ENCODE measurements at regions not wholly inside any gene's neighbourhood (a gene's known extent, or its start where the extent isn't known, plus 50 kb on each side); places are given as distances from the start of the nearest gene placed in this dataset.

DNA sequence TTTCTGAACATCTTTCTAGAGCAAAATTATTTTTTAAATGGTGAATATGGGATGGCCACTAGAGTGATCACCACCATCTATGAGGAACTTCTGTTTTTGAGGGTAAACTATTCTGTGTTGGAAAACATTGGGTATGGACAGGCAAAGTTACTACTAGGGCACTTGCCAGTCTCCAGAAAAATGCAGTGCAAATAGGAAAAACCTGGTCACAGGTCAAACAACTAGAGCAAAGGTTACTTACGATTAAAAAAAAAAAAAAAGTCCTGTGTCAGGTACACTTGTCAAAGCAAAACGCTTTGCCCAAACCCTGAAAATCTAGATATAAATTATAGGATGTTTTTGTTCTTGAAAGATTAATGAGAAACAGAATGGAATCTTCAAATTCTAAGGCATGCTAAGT is 66.2 kb downstream of the SLITRK1 start:
- TF ChIP-seq JUN (IDR thresholded peaks at IDR 0.05; ENCODE audit: borderline replicate concordance, insufficient read depth, insufficient read length, low read depth) (no peak), POLR2AphosphoS5 (IDR thresholded peaks at IDR 0.05; ENCODE audit: insufficient read depth, low read depth, low read length) (no peak), POLR2A (IDR thresholded peaks at IDR 0.05; ENCODE audit: low read depth, low read length) (no peak), MYC (IDR thresholded peaks at IDR 0.05; ENCODE audit: low read depth, low read length) (no peak), EZH2 (IDR thresholded peaks at IDR 0.05; ENCODE audit: borderline replicate concordance, low read depth, low read length, severe bottlenecking) (no peak), GATA2 (IDR thresholded peaks at IDR 0.05; ENCODE audit: insufficient read depth, insufficient read length, low read depth, low read length) (no peak)
- TF ChIP-seq, protein P1, sequence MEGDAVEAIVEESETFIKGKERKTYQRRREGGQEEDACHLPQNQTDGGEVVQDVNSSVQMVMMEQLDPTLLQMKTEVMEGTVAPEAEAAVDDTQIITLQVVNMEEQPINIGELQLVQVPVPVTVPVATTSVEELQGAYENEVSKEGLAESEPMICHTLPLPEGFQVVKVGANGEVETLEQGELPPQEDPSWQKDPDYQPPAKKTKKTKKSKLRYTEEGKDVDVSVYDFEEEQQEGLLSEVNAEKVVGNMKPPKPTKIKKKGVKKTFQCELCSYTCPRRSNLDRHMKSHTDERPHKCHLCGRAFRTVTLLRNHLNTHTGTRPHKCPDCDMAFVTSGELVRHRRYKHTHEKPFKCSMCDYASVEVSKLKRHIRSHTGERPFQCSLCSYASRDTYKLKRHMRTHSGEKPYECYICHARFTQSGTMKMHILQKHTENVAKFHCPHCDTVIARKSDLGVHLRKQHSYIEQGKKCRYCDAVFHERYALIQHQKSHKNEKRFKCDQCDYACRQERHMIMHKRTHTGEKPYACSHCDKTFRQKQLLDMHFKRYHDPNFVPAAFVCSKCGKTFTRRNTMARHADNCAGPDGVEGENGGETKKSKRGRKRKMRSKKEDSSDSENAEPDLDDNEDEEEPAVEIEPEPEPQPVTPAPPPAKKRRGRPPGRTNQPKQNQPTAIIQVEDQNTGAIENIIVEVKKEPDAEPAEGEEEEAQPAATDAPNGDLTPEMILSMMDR (IDR thresholded peaks at IDR 0.05; ENCODE audit: extremely low read depth in 1 of 2, insufficient read depth in 1 of 2, low read depth in 1 of 2, low read length in 2 of 2), result no peak

Data from endothelial cell of umbilical vein (primary cell).